Thyroid gland (tissue), 4 donors: ENCODE measurements at regions not wholly inside any gene's neighbourhood (a gene's known extent, or its start where the extent isn't known, plus 50 kb on each side); places are given as distances from the start of the nearest gene placed in this dataset.

ENCODE experiments used
- CTCF ChIP-seq, 6 experiments: fragments of 200-600 bp in 3 of 6; fragments of 450-650 bp in 3 of 6; sonication (generic) in 3 of 6; IDR thresholded peaks; one replicate each; pipeline ENCODE4 v1.5.1; 2016 to 2019; ENCODE audit warnings: antibody characterized with exemption in 6 of 6, mild to moderate bottlenecking in 2 of 6, inconsistent platforms in 1 of 6, moderate library complexity in 1 of 6
- POLR2A ChIP-seq, 2 donors: fragments of 450-650 bp; IDR thresholded peaks; one replicate each; pipeline ENCODE4 v1.6.1; 2017; ENCODE audit warnings: antibody characterized with exemption in 2 of 2, mild to moderate bottlenecking in 2 of 2, moderate library complexity in 1 of 2

GRCh38 chr13:76812206-76812897 lies 73.9 kb downstream of the KCTD12 start:
- no peak for TF ChIP-seq CTCF (IDR thresholded peaks at IDR 0.05)
- no peak for TF ChIP-seq POLR2A (IDR thresholded peaks at IDR 0.05)
